HCT116 (cell line): ENCODE measurements at regions not wholly inside any gene's neighbourhood (a gene's known extent, or its start where the extent isn't known, plus 50 kb on each side); places are given as distances from the start of the nearest gene placed in this dataset.

Source experiments
- EZH2 ChIP-seq: fragments of 200-600 bp; sonication (generic); IDR thresholded peaks from 2 replicates; pipeline ENCODE4 v1.6.1; 2017; ENCODE audit warnings: antibody characterized with exemption, mixed run types
- EZH2phosphoT487 ChIP-seq: fragments of 200-600 bp; IDR thresholded peaks from 2 replicates; pipeline ENCODE4 v1.6.1; 2018; ENCODE audit warnings: antibody characterized with exemption, borderline replicate concordance
- POLR2A ChIP-seq: IDR thresholded peaks from 2 replicates; pipeline ENCODE4 v1.7.0; 2011; ENCODE audit warnings: borderline replicate concordance; ENCODE audit not compliant: insufficient read depth, insufficient read length; ENCODE audit errors: extremely low read depth
- TF ChIP-seq, protein P1 (sequence below), 3 experiments: fragments of 200-600 bp in 1 of 3; sonication (generic) in 1 of 3; IDR thresholded peaks in 2 of 3; conservative IDR thresholded peaks in 1 of 3; 2 replicates each; pipeline ENCODE4 v1.5.1; 2012 to 2017; ENCODE audit warnings: low read depth in 2 of 3, low read length in 2 of 3, antibody characterized with exemption in 1 of 3, borderline replicate concordance in 1 of 3, control low read depth in 1 of 3, mild to moderate bottlenecking in 1 of 3, mixed read lengths in 1 of 3, mixed run types in 1 of 3, moderate library complexity in 1 of 3; ENCODE audit not compliant: insufficient read depth in 1 of 3
- TF ChIP-seq, protein P2 (sequence below): IDR thresholded peaks from 2 replicates; pipeline ENCODE4 v1.6.1; 2011; ENCODE audit warnings: mild to moderate bottlenecking, low read length, moderate library complexity; ENCODE audit not compliant: insufficient replicate concordance; ENCODE audit errors: extremely low read depth

DNA sequence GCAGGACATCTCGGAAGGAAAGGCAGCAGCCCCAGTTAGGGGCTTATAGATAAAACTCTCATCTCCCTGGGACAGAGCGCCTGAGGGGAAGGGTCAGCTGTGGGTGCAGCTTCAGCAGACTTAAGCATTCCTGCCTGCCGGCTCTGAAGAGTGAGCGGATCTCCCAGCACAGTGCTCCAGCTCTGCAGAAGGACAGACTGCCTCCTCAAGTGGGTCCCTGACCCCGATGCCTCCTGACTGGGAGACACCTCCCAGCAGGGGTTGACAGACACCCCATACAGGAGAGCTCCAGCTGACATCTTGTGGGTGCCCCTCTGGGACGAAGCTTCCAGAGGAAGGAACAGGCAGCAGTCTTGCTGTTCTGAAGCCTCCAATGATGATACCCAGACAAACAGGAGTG is 117.1 kb upstream of the POT1 start:
- TF ChIP-seq, protein P1, sequence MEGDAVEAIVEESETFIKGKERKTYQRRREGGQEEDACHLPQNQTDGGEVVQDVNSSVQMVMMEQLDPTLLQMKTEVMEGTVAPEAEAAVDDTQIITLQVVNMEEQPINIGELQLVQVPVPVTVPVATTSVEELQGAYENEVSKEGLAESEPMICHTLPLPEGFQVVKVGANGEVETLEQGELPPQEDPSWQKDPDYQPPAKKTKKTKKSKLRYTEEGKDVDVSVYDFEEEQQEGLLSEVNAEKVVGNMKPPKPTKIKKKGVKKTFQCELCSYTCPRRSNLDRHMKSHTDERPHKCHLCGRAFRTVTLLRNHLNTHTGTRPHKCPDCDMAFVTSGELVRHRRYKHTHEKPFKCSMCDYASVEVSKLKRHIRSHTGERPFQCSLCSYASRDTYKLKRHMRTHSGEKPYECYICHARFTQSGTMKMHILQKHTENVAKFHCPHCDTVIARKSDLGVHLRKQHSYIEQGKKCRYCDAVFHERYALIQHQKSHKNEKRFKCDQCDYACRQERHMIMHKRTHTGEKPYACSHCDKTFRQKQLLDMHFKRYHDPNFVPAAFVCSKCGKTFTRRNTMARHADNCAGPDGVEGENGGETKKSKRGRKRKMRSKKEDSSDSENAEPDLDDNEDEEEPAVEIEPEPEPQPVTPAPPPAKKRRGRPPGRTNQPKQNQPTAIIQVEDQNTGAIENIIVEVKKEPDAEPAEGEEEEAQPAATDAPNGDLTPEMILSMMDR (IDR thresholded peaks at IDR 0.05 in 2 of 3, conservative IDR thresholded peaks at IDR 0.05 in 1 of 3; ENCODE audit: borderline replicate concordance in 1 of 3, insufficient read depth in 1 of 3, low read depth in 2 of 3, low read length in 2 of 3) = no peak
- TF ChIP-seq, protein P2, sequence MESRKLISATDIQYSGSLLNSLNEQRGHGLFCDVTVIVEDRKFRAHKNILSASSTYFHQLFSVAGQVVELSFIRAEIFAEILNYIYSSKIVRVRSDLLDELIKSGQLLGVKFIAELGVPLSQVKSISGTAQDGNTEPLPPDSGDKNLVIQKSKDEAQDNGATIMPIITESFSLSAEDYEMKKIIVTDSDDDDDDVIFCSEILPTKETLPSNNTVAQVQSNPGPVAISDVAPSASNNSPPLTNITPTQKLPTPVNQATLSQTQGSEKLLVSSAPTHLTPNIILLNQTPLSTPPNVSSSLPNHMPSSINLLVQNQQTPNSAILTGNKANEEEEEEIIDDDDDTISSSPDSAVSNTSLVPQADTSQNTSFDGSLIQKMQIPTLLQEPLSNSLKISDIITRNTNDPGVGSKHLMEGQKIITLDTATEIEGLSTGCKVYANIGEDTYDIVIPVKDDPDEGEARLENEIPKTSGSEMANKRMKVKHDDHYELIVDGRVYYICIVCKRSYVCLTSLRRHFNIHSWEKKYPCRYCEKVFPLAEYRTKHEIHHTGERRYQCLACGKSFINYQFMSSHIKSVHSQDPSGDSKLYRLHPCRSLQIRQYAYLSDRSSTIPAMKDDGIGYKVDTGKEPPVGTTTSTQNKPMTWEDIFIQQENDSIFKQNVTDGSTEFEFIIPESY = no peak
- TF ChIP-seq POLR2A (no peak), EZH2phosphoT487 (no peak), EZH2 (no peak)
